HG03175 (cell line): ENCODE measurements at regions not wholly inside any gene's neighbourhood (a gene's known extent, or its start where the extent isn't known, plus 50 kb on each side); places are given as distances from the start of the nearest gene placed in this dataset.

Experiments used
- ATAC-seq: cut with Tn5 transposase; IDR thresholded peaks from one replicate; pipeline ENCODE4 v1.9.1; 2021; ENCODE audit warnings: mild to moderate bottlenecking, moderate library complexity; ENCODE audit not compliant: unreplicated experiment

DNA sequence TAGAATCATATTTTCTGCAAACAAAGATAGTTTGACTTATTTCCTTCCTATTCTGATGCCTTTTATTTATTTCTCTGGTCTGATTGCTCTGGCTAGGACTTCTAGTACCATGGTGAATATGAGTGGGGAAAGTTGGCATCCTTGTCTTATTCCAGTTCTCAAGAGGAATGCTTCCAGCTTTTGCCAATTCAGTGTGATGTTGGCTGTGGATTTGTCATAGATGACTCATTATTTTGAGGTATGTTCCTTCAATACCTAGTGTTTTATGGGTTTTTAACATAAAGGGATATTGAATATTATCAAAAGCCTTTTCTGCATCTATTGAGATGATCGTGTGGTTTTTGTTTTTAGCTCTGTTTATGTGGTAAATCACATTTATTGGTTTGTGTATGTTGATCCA lies 139.4 kb upstream of the CNTN1 start:
- no peak for ATAC-seq

DNA sequence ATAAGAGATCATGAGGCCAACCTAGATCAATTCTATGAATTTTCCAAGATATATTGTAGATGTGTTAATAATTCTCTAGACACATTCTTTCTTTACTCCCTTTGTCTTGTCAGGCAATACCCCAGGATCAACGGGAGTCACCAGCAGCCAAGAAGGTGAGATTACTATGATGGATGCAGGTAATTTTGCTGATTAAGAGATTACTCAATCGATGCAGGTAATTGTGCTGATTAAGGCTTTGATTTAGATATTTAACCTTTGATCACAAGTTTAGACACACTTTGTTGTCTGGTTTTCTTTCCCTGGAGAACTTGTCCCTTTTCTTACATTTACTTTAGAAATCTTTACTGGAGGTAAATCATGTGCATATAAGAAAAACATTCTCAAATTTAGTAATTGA lies 134.3 kb upstream of the CNTN1 start:
- no peak for ATAC-seq

DNA sequence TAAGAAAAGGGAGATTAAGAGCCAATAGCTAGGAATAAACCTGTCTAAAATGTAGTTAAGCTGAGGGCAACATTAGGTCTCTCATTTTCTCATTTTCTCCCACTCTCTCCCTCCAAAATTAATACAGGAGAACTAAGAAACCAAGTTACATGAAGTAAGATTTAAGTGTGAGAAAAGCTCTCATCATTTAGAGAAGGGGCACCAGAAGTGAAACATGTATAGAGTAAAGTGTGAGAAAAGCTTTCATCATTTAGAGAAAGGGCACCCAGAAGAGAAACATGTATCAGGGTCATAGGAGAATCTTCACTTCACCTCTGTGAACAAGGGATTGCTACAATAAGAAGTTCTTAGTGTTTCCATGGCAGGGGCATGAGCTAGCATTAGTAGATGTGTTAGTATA lies 132.4 kb upstream of the CNTN1 start:
- no peak for ATAC-seq

DNA sequence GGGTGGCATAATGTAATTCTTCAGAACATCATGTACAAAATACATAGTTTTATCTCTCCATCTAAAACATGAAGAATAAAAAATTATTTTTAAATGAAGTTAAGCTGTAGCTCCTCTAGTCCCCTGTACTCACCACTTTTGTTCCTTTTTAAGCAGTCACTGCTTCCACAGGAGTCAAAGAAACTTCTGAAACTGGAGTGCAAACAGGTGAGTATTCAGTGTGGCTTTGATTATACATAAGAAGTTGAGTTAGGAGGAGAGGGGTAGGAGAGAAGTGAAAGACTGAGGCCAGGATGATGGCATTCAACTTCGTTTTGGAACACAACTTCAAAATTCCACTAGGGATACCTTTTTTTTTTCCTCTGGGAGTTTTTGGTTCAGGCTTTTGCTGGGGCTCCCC lies 131.4 kb upstream of the CNTN1 start:
- ATAC-seq = no peak

DNA sequence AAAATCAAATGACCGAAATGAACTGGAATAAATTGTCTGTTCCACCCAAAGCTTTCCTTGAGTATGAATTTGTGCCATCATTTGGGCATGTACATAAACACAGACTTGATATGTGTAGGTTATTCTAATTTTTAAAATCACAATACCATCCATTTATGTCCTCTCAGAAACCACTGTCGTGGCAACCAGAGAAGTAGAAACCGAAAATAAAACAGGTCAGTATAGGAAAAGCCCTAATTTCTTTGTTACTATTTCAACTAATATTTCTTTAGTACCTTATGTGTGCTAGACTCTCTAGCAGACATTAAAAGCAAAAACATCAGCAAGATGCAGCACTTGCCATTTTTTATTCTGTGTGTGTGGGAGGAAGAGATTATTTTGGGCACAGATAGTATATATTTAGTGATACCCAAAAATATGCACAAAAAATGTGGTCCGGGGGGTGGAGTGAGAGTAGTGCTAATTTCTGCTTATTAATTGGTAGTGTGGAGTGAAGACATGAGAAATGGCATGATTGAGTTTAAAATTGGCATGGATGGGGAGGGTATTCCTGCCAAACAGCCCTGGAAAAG lies 130.8 kb upstream of the CNTN1 start:
- ATAC-seq = peak; percentile 61

- ATAC-seq = no peak
Observed at GRCh38 chr12:40565029-40565633, 127.1 kb upstream of the CNTN1 start.

GRCh38 chr12:40566271-40566670 lies 126.0 kb upstream of the CNTN1 start:
- no peak for ATAC-seq

DNA sequence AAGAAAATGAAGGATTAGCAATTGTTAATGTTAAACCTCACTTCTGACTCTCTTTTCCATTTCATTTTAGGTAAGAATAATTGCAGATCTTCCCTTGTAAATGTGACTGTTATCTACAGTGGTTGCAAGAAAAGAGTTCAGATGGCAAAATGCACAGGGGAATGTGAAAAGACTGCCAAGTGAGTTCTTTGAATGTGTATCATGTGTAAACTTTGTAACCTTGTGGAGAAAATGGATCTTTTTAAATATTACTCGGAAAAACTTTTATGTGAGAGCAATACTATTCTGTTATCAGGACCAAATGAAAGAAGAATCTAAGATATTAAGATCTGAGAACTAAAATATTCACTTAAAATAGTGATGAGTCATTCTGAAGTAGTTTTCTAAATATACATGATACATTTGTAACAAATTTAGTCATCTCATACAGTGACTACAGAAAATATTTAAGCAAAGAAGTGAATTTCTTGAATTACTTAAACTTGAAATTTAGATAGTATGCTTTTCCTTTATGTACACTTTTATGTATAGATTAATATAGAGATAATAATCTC lies 122.5 kb upstream of the CNTN1 start:
- ATAC-seq = no peak

- no peak for ATAC-seq
Observed at GRCh38 chr12:40573024-40573423, 119.2 kb upstream of the CNTN1 start.

- no peak for ATAC-seq
Observed at GRCh38 chr12:40575987-40576386, 116.3 kb upstream of the CNTN1 start.

DNA sequence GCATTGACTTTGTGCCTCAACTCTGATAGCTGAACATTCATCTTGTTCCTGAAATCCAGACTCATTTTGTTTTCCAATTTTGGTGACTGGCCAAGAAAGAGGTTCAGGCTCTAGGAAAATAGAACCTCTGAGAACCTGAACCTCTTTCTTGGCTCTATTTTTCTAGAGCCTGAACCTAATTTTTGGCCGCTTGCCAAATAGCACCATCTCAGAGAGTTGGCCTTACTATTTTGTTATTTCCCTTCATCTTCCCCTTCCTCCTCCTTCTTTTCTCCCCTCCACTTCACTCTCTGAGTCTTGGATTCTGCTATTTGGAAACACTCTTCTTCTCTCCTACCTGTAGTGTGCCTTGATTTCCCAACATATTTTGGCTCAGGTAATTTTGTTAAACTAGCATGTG lies 114.4 kb upstream of the CNTN1 start:
- no peak for ATAC-seq

- ATAC-seq = no peak
Observed at GRCh38 chr12:40579687-40580086, 112.6 kb upstream of the CNTN1 start.

DNA sequence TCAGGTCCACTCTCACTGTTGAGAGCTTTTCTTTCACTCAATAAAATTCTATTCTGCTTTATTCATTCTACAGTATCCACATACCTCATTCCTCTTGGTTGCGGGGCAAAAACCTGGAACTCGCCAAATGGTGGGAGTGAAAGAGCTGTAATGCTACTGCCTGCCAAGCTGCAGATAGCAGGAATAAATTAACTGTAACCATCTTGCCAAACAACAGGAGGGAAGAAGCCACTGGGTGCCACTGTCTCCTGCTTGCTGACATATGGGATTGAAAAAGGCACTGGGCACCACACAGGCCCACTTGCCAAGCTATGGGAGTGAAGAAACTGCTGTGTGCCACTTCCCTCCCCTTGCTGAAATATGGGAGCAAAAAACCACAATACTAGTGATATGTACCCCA lies 111.9 kb upstream of the CNTN1 start:
- no peak for ATAC-seq

DNA sequence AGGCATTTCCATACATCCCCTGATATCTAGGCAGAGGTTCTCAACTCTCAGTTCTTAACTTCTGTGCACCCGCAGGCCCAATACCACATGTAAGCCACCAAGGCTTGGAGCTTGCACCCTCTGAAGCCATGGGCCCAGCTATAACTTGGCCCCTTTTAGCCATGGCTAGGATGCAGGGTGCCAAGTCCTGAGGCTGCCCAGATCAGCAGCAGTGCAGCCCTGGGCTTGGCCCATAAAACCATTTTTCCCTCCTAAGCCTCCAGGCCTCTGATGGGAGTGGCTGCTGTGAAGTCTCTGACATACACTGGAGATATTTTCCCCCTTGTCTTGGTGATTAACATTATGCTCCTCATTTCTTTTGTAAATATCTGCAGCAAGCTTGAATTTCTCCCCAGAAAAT lies 110.3 kb upstream of the CNTN1 start:
- no peak for ATAC-seq

DNA sequence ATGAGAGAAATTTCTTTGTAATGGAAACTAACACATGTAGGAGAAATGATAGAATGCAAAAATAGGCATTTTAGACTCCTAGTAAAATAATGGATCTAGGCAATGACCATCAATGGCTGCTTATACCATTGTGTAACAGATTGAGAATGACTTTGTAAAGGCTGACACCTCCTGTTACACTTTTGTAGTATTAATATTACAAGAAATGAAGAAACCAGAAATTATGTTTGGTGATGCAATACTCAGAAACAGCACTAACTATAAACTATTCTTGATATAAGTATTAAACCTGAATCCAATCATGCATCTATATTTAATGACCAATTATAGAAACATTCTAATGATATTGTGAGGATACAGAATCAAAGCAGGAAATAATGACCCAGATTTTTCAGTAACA lies 108.5 kb upstream of the CNTN1 start:
- no peak for ATAC-seq

- no peak for ATAC-seq
Observed at GRCh38 chr12:40584763-40585162, 107.5 kb upstream of the CNTN1 start.

DNA sequence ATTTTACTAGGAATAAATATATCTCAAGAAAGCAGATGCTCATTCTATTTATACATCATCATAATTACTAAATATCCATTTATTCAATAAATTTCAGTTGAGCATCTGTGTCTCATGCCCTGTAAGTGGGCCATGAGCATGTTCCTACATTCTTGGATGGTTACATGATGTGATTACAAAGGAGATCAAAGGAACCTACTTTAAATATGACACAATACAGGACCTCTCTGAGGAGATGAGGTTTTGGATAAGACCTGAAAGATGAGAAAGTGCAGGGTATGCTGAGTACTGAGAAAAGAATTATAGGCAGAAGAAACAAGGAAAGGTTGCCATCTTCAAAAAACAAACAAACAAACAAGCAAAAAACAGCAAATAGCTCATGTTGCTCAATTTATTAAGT lies 105.4 kb upstream of the CNTN1 start:
- ATAC-seq = no peak

DNA sequence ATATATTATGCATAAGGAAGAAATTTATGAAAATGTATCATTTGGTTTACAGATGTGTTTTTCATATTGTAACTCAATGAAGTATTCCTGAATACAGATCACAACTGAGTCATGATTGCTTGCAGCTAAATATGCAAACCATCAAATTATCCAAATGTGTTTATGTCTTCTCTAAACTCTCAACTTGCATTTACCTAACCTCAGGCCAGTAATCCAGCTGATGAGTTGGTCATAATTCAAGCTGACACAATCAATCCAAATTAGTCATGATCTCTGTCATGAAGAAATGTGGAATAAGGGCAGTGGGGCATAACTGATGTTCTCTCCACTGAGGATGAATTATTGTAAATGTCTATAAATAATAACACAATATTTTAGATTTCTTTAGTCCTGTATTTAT lies 104.8 kb upstream of the CNTN1 start:
- ATAC-seq = no peak

DNA sequence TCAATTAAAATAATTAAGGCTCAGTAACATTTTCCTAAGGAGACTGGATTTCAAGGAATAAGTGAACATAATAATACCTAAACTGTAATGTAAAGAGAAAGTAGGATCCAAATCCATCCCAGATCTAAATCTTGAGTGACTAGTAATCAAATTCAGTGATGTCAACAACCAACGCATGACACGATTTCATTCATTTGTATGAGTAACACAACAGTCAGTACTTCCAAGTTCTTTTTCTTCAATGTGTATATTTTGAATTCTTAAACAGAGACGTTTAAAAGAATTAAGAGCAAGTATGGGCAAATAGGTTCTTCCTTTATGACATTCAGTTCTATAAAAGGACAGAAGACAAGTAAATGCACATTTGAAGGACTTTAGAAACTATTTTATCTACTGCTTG lies 104.3 kb upstream of the CNTN1 start:
- no peak for ATAC-seq

- ATAC-seq = no peak
Observed at GRCh38 chr12:40597133-40597532, 95.1 kb upstream of the CNTN1 start.

- ATAC-seq = no peak
Observed at GRCh38 chr12:40598073-40598472, 94.2 kb upstream of the CNTN1 start.

GRCh38 chr12:40602562-40602961 lies 89.7 kb upstream of the CNTN1 start:
- ATAC-seq = no peak

GRCh38 chr12:40614923-40615322 lies 77.3 kb upstream of the CNTN1 start:
- no peak for ATAC-seq
